Endothelial cell of umbilical vein (primary cell): ENCODE measurements at regions not wholly inside any gene's neighbourhood (a gene's known extent, or its start where the extent isn't known, plus 50 kb on each side); places are given as distances from the start of the nearest gene placed in this dataset.

Experiments
- BruUV-seq: library from RNA; stranded (reverse); fragments of 400-500 nt; replicated peaks from 2 replicates; lab custom pipeline; 2021; lab: Mats Ljungman, UMichigan
- CTCF ChIA-PET: fragments of 300-600, 350-600 bp; sonication (Branson Sonifier 250); formaldehyde crosslinking; loops from one replicate; lab custom pipeline; 2021; ENCODE audit warnings: antibody characterized with exemption, inconsistent platforms; lab: Charles Lee
- POLR2A ChIA-PET: fragments of 300-600, 350-600 bp; sonication (Branson Sonifier 250); formaldehyde crosslinking; loops from one replicate; lab custom pipeline; 2021; ENCODE audit warnings: antibody characterized with exemption, inconsistent platforms; lab: Charles Lee
- DNase-seq: peaks from one replicate; pipeline ENCODE4 v3.0.0-alpha.2; 2011; ENCODE audit warnings: low read depth, low spot score
- FAIRE-seq: peaks from 2 replicates; lab custom pipeline; 2011; peaks lifted over from hg19 to GRCh38; lab: Jason Lieb, UNC
- H2AFZ ChIP-seq: 2 replicates; pipeline ENCODE4 v1.6.0; 2012; ENCODE audit warnings: low read depth, low read length, control low read depth, inconsistent platforms
- H3K27ac ChIP-seq: 2 replicates; pipeline ENCODE4 v1.5.1; 2011; ENCODE audit warnings: low read depth, mild to moderate bottlenecking, control low read depth, low read length, moderate library complexity; ENCODE audit not compliant: insufficient read depth
- H3K27me3 ChIP-seq, 2 experiments: 2 replicates each; pipeline versions ENCODE4 v1.6.0 to v1.6.1; 2011; ENCODE audit warnings: low read length in 2 of 2, mixed read lengths in 1 of 2; ENCODE audit not compliant: control insufficient read depth in 2 of 2, insufficient read depth in 2 of 2
- H3K36me3 ChIP-seq, 2 experiments: 2 replicates in 1 of 2; 3 replicates in 1 of 2; pipeline ENCODE4 v1.5.1; 2011; ENCODE audit warnings: low read length in 2 of 2, mild to moderate bottlenecking in 1 of 2, moderate library complexity in 1 of 2; ENCODE audit not compliant: control insufficient read depth in 2 of 2, insufficient read depth in 2 of 2; ENCODE audit errors: extremely low read depth in 1 of 2
- H3K4me1 ChIP-seq: 3 replicates; pipeline ENCODE4 v1.5.1; 2011; ENCODE audit warnings: mild to moderate bottlenecking, low read length; ENCODE audit not compliant: control insufficient read depth, insufficient read depth; ENCODE audit errors: extremely low read depth
- H3K4me2 ChIP-seq: 2 replicates; pipeline ENCODE4 v1.6.1; 2011; ENCODE audit warnings: low read length, control low read depth, mixed read lengths; ENCODE audit not compliant: insufficient read depth
- H3K4me3 ChIP-seq, 3 experiments: fragments of 200-600 bp in 1 of 3; sonication (generic), shearing (Covaris generic) in 1 of 3; replicated peaks in 1 of 3; 2 replicates each; pipeline ENCODE4 v1.5.1; 2011 to 2016; ENCODE audit warnings: control low read depth in 3 of 3, low read length in 3 of 3, mild to moderate bottlenecking in 2 of 3, inconsistent platforms in 1 of 3, low read depth in 1 of 3, moderate library complexity in 1 of 3; ENCODE audit not compliant: insufficient read depth in 1 of 3
- H3K79me2 ChIP-seq: 2 replicates; pipeline ENCODE4 v1.6.0; 2012; ENCODE audit warnings: low read length, inconsistent platforms; ENCODE audit not compliant: control insufficient read depth, insufficient read depth
- H3K9ac ChIP-seq: replicated peaks from 2 replicates; pipeline ENCODE3; 2011; ENCODE audit warnings: low read length, control low read depth; ENCODE audit not compliant: insufficient read depth; ENCODE audit errors: extremely low read depth
- H3K9me1 ChIP-seq: replicated peaks from 3 replicates; pipeline ENCODE4 v1.6.0; 2011; ENCODE audit warnings: mild to moderate bottlenecking, low read length; ENCODE audit not compliant: control insufficient read depth, insufficient read depth; ENCODE audit errors: extremely low read depth
- H3K9me3 ChIP-seq: replicated peaks from 2 replicates; pipeline ENCODE4 v1.5.1; 2012; ENCODE audit warnings: low read length, inconsistent platforms; ENCODE audit not compliant: control insufficient read depth, insufficient read depth
- H4K20me1 ChIP-seq: replicated peaks from 2 replicates; pipeline ENCODE3; 2011; ENCODE audit warnings: mild to moderate bottlenecking, low read length; ENCODE audit not compliant: control insufficient read depth, insufficient read depth; ENCODE audit errors: extremely low read depth
- EZH2 ChIP-seq: IDR thresholded peaks from 2 replicates; pipeline ENCODE4 v1.6.1; 2012; ENCODE audit warnings: borderline replicate concordance, low read depth, mild to moderate bottlenecking, moderate library complexity, low read length, inconsistent platforms; ENCODE audit not compliant: severe bottlenecking
- FOS ChIP-seq: IDR thresholded peaks from 2 replicates; pipeline ENCODE4 v1.6.1; 2011; ENCODE audit warnings: mild to moderate bottlenecking, low read length, moderate library complexity, borderline replicate concordance; ENCODE audit not compliant: insufficient read depth
- GATA2 ChIP-seq: IDR thresholded peaks from 2 replicates; pipeline ENCODE4 v1.7.0; 2011; ENCODE audit warnings: low read depth, mild to moderate bottlenecking, moderate library complexity, mixed read lengths, low read length; ENCODE audit not compliant: insufficient read length, insufficient read depth
- JUN ChIP-seq: IDR thresholded peaks from 2 replicates; pipeline ENCODE4 v1.6.1; 2011; ENCODE audit warnings: borderline replicate concordance, low read depth; ENCODE audit not compliant: insufficient read length, insufficient read depth
- MYC ChIP-seq: IDR thresholded peaks from one replicate; pipeline ENCODE4 v1.6.1; 2011; ENCODE audit warnings: mild to moderate bottlenecking, low read depth, low read length
- POLR2A ChIP-seq: IDR thresholded peaks from 2 replicates; pipeline ENCODE4 v1.6.1; 2012; ENCODE audit warnings: low read depth, mild to moderate bottlenecking, control low read depth, low read length
- POLR2AphosphoS5 ChIP-seq: IDR thresholded peaks from 2 replicates; pipeline ENCODE4 v1.6.1; 2012; ENCODE audit warnings: low read depth, mild to moderate bottlenecking, control low read depth, low read length, moderate library complexity; ENCODE audit not compliant: insufficient read depth
- dilution Hi-C: fragments of 300-500 bp; cut with MboI; formaldehyde crosslinking; loops from one replicate; pipeline ENCODE4 v1.15.0; 2019; ENCODE audit warnings: low sequenced_read_pairs; ENCODE audit not compliant: extremely low pct_ligation_motif_present
- intact Hi-C: fragments of 100-400 bp; cut with micrococcal nuclease; formaldehyde crosslinking; loops from one replicate; pipeline ENCODE4 v1.10.0; 2022
- TF ChIP-seq, protein P1 (sequence below): IDR thresholded peaks from 2 replicates; pipeline ENCODE4 v1.6.1; 2011; ENCODE audit not compliant: insufficient read depth, insufficient read length
- TF ChIP-seq, protein P2 (sequence below), 2 donors: IDR thresholded peaks; 1 replicate in 1 of 2; 2 replicates in 1 of 2; pipeline ENCODE4 v1.5.1; 2011; ENCODE audit warnings: low read length in 2 of 2, mild to moderate bottlenecking in 2 of 2, moderate library complexity in 2 of 2, control low read depth in 1 of 2, inconsistent platforms in 1 of 2, low read depth in 1 of 2; ENCODE audit not compliant: insufficient read depth in 1 of 2; ENCODE audit errors: extremely low read depth in 1 of 2

DNA sequence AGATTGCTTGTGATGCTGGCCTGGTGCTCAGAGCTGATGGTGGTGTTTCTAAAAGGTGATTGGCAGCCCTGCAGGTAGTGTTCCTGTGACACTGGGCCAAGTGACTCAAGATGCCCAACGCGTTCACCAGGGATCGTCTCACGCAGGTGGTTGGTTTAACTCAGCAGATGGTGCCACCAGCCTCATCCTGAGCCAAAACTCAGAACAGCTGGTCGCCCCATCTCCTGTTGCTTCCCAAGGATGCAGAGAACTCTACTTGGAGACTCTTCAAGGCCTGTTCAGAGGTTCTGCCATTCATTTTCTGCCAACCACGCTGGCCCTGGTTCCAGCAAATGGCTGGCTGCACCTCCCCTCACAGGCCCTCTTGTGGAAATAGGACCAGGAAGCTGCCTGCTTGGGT, 394.4 kb downstream of the CDH26 start:
- Histone ChIP-seq H4K20me1 (no peaks in the 10 kb centered on the region), H3K4me1 (no peaks in the 10 kb centered on the region), H3K9me1 (no peaks in the 10 kb centered on the region), H3K4me2 (no peak overlapping the region), H3K4me3 (no peak overlapping the region), H3K27me3 (no peaks in the 10 kb centered on the region), H3K36me3 (no peaks in the 10 kb centered on the region), H3K9me3 (peaks cover 9% of the 10 kb centered on the region), H3K79me2 (no peaks in the 10 kb centered on the region), H2AFZ (no peak overlapping the region), H3K9ac (no peak overlapping the region), H3K27ac (no peak overlapping the region)
- no peak for DNase-seq
- BruUV-seq, result no TSS peak
- FAIRE-seq, result no peak
- intact Hi-C loops, result no loop called here
- dilution Hi-C loops, result no loop called here
- CTCF ChIA-PET, result no interaction called here
- TF ChIP-seq JUN (no peak), FOS (no peak), MYC (no peak), POLR2AphosphoS5 (no peak), EZH2 (no peak), POLR2A (no peak), GATA2 (no peak)
- TF ChIP-seq, protein P1, sequence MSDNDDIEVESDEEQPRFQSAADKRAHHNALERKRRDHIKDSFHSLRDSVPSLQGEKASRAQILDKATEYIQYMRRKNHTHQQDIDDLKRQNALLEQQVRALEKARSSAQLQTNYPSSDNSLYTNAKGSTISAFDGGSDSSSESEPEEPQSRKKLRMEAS, result no peak
- TF ChIP-seq, protein P2, sequence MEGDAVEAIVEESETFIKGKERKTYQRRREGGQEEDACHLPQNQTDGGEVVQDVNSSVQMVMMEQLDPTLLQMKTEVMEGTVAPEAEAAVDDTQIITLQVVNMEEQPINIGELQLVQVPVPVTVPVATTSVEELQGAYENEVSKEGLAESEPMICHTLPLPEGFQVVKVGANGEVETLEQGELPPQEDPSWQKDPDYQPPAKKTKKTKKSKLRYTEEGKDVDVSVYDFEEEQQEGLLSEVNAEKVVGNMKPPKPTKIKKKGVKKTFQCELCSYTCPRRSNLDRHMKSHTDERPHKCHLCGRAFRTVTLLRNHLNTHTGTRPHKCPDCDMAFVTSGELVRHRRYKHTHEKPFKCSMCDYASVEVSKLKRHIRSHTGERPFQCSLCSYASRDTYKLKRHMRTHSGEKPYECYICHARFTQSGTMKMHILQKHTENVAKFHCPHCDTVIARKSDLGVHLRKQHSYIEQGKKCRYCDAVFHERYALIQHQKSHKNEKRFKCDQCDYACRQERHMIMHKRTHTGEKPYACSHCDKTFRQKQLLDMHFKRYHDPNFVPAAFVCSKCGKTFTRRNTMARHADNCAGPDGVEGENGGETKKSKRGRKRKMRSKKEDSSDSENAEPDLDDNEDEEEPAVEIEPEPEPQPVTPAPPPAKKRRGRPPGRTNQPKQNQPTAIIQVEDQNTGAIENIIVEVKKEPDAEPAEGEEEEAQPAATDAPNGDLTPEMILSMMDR (IDR thresholded peaks at IDR 0.05; ENCODE audit: extremely low read depth in 1 of 2, insufficient read depth in 1 of 2, low read depth in 1 of 2, low read length in 2 of 2), result no peak
- POLR2A ChIA-PET, result no interaction called here
